BJ (cell line): ENCODE measurements at regions not wholly inside any gene's neighbourhood (a gene's known extent, or its start where the extent isn't known, plus 50 kb on each side); places are given as distances from the start of the nearest gene placed in this dataset.
"Not testable (repeated sequence)": the region's sequence is repeated elsewhere in the genome, so short reads cannot be mapped to it uniquely, and the experiment has no call there.

Experiments used
- CTCF ChIA-PET: fragments of 350-600 bp; formaldehyde crosslinking; extraction: SDS; loops from one replicate; lab custom pipeline; 2021; ENCODE audit warnings: antibody characterized with exemption, inconsistent platforms; lab: Yijun Ruan, JAX
- POLR2A ChIA-PET: fragments of 300-600 bp; sonication (Branson Sonifier 250); formaldehyde crosslinking; extraction: SDS; loops from one replicate; lab custom pipeline; 2021; ENCODE audit warnings: antibody characterized with exemption; lab: Charles Lee
- DNase-seq: peaks from one replicate; pipeline ENCODE4 v3.0.0-alpha.2; 2011; ENCODE audit warnings: low read depth
- H3K27me3 ChIP-seq: 2 replicates; pipeline ENCODE4 v1.6.0; 2011; ENCODE audit warnings: low read length; ENCODE audit not compliant: control insufficient read depth, insufficient read depth
- H3K36me3 ChIP-seq: 2 replicates; pipeline ENCODE4 v1.5.1; 2011; ENCODE audit warnings: low read length; ENCODE audit not compliant: control insufficient read depth, insufficient read depth
- H3K4me3 ChIP-seq: 2 replicates; pipeline ENCODE4 v1.5.1; 2011; ENCODE audit warnings: low read depth, mild to moderate bottlenecking, control low read depth, low read length
- CTCF ChIP-seq: IDR thresholded peaks from 2 replicates; pipeline ENCODE4 v1.5.1; 2011; ENCODE audit warnings: low read depth, mild to moderate bottlenecking, control low read depth, inconsistent platforms, low read length, moderate library complexity; ENCODE audit not compliant: insufficient read depth

- TF ChIP-seq CTCF, result no peak
- no peak overlapping the region for H3K4me3 ChIP-seq
- H3K36me3 ChIP-seq, result no peaks in the 10 kb centered on the region
- ChIA-PET CTCF (no interaction called here), POLR2A (no interaction called here)
- DNase-seq, result no peak
- no peaks in the 10 kb centered on the region for H3K27me3 ChIP-seq
These were observed 155.1 kb upstream of the SEMA3D start for GRCh38 chr7:85341973-85342372.

GRCh38 chr7:85341121-85341520 is 154.3 kb upstream of the SEMA3D start:
- ChIA-PET POLR2A (no interaction called here), CTCF (no interaction called here)
- no peak for TF ChIP-seq CTCF
- H3K27me3 ChIP-seq, result no peaks in the 10 kb centered on the region
- H3K4me3 ChIP-seq, result no peak overlapping the region
- no peak for DNase-seq
- H3K36me3 ChIP-seq, result no peaks in the 10 kb centered on the region

- TF ChIP-seq CTCF, result no peak
- no peak overlapping the region for H3K4me3 ChIP-seq
- no peaks in the 10 kb centered on the region for H3K36me3 ChIP-seq
- no peaks in the 10 kb centered on the region for H3K27me3 ChIP-seq
- DNase-seq, result no peak
- ChIA-PET CTCF (no interaction called here), POLR2A (no interaction called here)
These were observed 149.2 kb upstream of the SEMA3D start for GRCh38 chr7:85336086-85336485.

- CTCF ChIA-PET, H3K4me3 ChIP-seq, H3K36me3 ChIP-seq: not testable (repeated sequence)
These were observed 148.3 kb upstream of the SEMA3D start for GRCh38 chr7:85335113-85335512.

GRCh38 chr7:85328456-85328998 is 141.7 kb upstream of the SEMA3D start:
- DNase-seq, result no peak
- Histone ChIP-seq H3K36me3 (no peaks in the 10 kb centered on the region), H3K27me3 (no peaks in the 10 kb centered on the region), H3K4me3 (no peak overlapping the region)
- no peak for TF ChIP-seq CTCF
- ChIA-PET POLR2A (no interaction called here), CTCF (no interaction called here)

More at GRCh38 chr7:85335113-85335512, 148.3 kb upstream of the SEMA3D start:
- DNase-seq, H3K27me3 ChIP-seq, POLR2A ChIA-PET: not testable (repeated sequence)

GRCh38 chr7:85324145-85324799 is 137.4 kb upstream of the SEMA3D start:
- POLR2A ChIA-PET, result no interaction called here
- Histone ChIP-seq H3K36me3 (no peaks in the 10 kb centered on the region), H3K4me3 (no peak overlapping the region), H3K27me3 (no peaks in the 10 kb centered on the region)
- no peak for DNase-seq
- TF ChIP-seq CTCF, result no peak
- CTCF ChIA-PET, result interaction anchor here (0.6 kb wide), 1 partner anchor 1471 kb away, joined by 3 read pairs; no protein-coding TSS in a partner anchor
